Retinal pigment epithelial cell (primary cell): ENCODE measurements at regions not wholly inside any gene's neighbourhood (a gene's known extent, or its start where the extent isn't known, plus 50 kb on each side); places are given as distances from the start of the nearest gene placed in this dataset.
"Not testable (repeated sequence)": the region's sequence is repeated elsewhere in the genome, so short reads cannot be mapped to it uniquely, and the experiment has no call there.

ENCODE experiments used
- DNase-seq: peaks from one replicate; pipeline ENCODE4 v3.0.0-alpha.2; 2010; ENCODE audit warnings: low read depth
- H3K4me3 ChIP-seq: 2 replicates; pipeline ENCODE4 v1.5.1; 2011; ENCODE audit warnings: mild to moderate bottlenecking, low read length, control low read depth, moderate library complexity
- CTCF ChIP-seq: conservative IDR thresholded peaks from 2 replicates; pipeline ENCODE4 v1.5.1; 2011; ENCODE audit warnings: low read depth, low read length, control low read depth, inconsistent platforms

DNA sequence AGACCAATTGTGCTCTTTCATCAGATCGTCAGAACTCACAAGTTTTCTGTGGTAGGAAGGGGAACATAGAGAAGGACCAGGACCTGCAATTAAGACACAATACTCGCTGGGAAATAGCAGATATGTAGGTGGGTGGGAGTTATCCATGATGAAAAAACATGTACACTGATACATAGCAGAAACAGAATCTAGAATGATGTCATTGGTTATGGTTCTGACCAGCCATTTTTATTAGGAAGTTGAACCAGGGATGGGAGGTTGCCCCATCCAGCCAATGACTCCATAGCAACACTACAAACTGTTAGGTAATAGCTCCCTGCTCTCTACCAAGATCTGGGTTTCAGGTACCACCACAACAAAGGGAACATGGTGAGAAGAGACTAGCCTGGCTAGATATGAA is 393.5 kb upstream of the PBX1 start:
- TF ChIP-seq CTCF = no peak
- DNase-seq = no peak
- no peak overlapping the region for H3K4me3 ChIP-seq

DNA sequence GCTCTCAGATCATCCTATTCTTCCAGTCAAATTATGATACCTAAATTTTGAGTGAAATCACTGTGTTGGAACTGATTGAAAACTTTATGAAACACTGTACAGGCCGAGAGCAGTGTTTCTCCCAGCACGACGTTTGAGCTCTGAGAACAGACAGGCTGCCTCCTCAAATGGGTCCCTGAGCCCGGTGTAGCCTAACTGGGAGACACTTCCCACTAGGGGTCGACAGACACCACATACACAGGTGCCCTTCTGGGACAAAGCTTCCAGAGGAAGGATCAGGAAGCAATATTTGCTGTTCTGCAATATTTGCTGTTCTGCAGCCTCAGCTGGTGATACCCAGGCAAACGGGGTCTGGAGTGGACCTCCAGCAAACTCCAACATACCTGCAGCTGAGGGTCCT is 392.5 kb upstream of the PBX1 start:
- H3K4me3 ChIP-seq, DNase-seq: not testable (repeated sequence)
- peak; percentile 42 for TF ChIP-seq CTCF

- no peak for DNase-seq
- no peak for TF ChIP-seq CTCF
- H3K4me3 ChIP-seq = no peak overlapping the region
These were observed 381.9 kb upstream of the PBX1 start for GRCh38 chr1:164177118-164177517.

DNA sequence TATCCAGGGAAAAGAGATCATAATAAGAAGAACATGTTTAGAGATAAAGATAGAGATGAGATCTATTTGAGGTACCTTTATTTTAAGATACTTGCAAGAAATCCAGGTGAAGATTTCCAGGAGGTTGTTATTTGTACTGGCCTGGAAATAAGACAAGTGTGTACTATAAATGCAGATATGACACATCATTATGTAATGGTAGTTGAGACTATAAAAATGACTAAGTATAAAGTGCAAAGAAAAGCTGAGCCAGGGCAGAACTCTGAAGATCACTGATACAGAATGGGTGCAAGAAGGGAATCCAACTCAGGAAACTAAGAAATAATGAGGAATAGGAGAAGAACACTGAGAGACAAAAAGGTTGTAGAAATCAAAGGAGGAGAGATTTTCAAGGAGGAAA is 378.2 kb upstream of the PBX1 start:
- no peak for TF ChIP-seq CTCF
- H3K4me3 ChIP-seq = no peak overlapping the region
- DNase-seq = no peak

DNA sequence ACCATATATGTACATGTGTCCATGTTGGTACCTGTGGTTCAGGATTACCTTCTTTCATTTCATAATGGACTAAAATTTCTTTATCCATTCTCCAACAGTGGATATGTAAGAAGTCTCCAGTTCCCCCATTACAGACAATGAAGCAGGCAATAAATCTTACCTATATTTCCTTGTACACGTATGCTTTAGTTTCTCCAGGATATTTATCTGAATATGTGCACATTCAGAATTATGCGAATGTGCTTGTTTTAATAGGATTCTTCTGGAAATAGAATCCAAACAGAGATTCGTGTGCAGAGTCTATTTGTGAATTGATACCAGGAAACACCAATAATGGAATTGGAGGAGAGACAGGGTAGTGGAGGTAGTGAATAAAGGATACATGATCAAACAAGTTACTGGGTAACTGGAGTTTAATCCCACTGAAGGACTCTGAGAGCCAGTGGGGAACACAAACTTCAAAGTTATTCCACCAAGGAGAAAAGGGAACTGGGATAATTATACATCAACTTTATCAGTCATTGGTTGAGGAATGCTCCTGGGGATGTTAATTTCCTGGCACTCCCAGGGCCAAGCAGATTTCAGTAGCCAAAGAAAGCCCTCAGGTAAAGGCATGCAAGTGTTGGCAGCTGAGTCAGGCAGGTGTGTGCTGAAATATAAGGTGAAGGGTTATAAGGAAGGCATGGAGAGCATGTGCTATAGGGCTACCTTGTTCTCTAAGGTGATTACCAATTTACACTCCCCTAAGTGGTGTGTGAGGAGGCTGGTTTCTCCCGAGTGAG is 374.9 kb upstream of the PBX1 start:
- no peak for TF ChIP-seq CTCF
- no peak overlapping the region for H3K4me3 ChIP-seq
- no peak for DNase-seq

DNA sequence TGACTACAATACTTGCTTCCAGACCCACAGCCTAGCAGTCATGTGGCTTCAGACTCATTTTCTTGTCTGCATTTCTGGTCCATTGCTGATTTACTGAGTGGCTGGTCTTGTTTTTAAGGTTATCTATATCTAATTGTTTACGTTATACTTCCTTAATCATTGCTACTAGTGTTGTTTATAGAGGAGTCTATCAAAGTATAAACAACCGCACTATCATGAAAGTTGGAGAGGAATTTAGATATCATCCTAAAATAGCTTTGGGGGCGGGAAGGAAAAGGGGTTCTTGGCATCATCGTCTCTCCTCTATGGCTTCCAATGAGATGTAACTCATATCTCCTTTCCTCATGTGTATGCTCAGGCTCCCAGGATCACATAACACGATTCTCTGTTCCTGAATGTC is 372.1 kb upstream of the PBX1 start:
- TF ChIP-seq CTCF = no peak

GRCh38 chr1:164188497-164188896 is 370.5 kb upstream of the PBX1 start:
- DNase-seq = no peak
- no peak overlapping the region for H3K4me3 ChIP-seq
- TF ChIP-seq CTCF = no peak

More for the DNA sequence above, 372.1 kb upstream of the PBX1 start:
- DNase-seq = no peak
- no peak overlapping the region for H3K4me3 ChIP-seq
